Upper lobe of left lung (tissue), 6 donors: ENCODE measurements at regions not wholly inside any gene's neighbourhood (a gene's known extent, or its start where the extent isn't known, plus 50 kb on each side); places are given as distances from the start of the nearest gene placed in this dataset.

Experiments used
- ATAC-seq, 2 donors: fragments of 200-7000 bp; cut with Tn5 transposase; one replicate each; pipeline ENCODE4 v1.9.1; 2022; ENCODE audit warnings: mild to moderate bottlenecking in 2 of 2, moderate library complexity in 2 of 2; ENCODE audit not compliant: low FRiP score in 2 of 2
- DNase-seq, 2 donors: peaks; one replicate each; pipeline ENCODE4 v3.0.0-alpha.2; 2019 to 2020
- H3K27ac ChIP-seq, 4 donors: fragments of 200-600 bp; sonication (generic); one replicate each; pipeline ENCODE4 v1.5.1; 2016 to 2019
- H3K27me3 ChIP-seq, 4 donors: fragments of 200-600 bp; sonication (generic); one replicate each; pipeline ENCODE4 v1.5.1; 2017 to 2019
- H3K36me3 ChIP-seq, 4 donors: fragments of 200-600 bp; sonication (generic); one replicate each; pipeline ENCODE4 v1.5.1; 2016 to 2019
- H3K4me1 ChIP-seq, 4 donors: fragments of 200-600 bp; sonication (generic); one replicate each; pipeline ENCODE4 v1.5.1; 2018 to 2019
- H3K4me3 ChIP-seq, 4 donors: fragments of 200-600 bp; sonication (generic); one replicate each; pipeline ENCODE4 v1.5.1; 2017 to 2019; ENCODE audit warnings: mild to moderate bottlenecking in 2 of 4, moderate library complexity in 1 of 4
- H3K9me3 ChIP-seq, 4 donors: fragments of 200-600 bp; sonication (generic); one replicate each; pipeline ENCODE4 v1.5.1; 2018 to 2019
- EP300 ChIP-seq, 4 donors: sonication (generic); formaldehyde crosslinking; IDR thresholded peaks; one replicate each; pipeline ENCODE4 v1.5.1; 2017; ENCODE audit warnings: antibody characterized with exemption in 4 of 4, control low read depth in 2 of 4
- POLR2A ChIP-seq, 4 donors: fragments of 450-650 bp; IDR thresholded peaks; one replicate each; pipeline ENCODE4 v1.5.1; 2016 to 2017; ENCODE audit warnings: antibody characterized with exemption in 4 of 4, mild to moderate bottlenecking in 2 of 4
- POLR2AphosphoS5 ChIP-seq, 2 donors: sonication (generic); formaldehyde crosslinking; IDR thresholded peaks; one replicate each; pipeline ENCODE4 v1.5.1; 2017; ENCODE audit warnings: antibody characterized with exemption in 2 of 2
- WGBS, 2 donors: methylation state at CpG; one replicate each; pipeline ENCODE4 v1.1.5; 2017 to 2018; 5-methylcytosine and 5-hydroxymethylcytosine counted together
- TF ChIP-seq, protein P1 (sequence below), 6 experiments: fragments of 450-650 bp in 4 of 6; fragments of 200-600 bp in 2 of 6; sonication (generic) in 2 of 6; IDR thresholded peaks; one replicate each; pipeline ENCODE4 v1.5.1; 2016 to 2019; ENCODE audit warnings: antibody characterized with exemption in 6 of 6
- donor health status: DM: no; HTN: no; CAD: no; lungs with moderate emphysema.
- donor health status: DM: no; HTN: yes; CAD: no; lungs with severe emphysema.

DNA sequence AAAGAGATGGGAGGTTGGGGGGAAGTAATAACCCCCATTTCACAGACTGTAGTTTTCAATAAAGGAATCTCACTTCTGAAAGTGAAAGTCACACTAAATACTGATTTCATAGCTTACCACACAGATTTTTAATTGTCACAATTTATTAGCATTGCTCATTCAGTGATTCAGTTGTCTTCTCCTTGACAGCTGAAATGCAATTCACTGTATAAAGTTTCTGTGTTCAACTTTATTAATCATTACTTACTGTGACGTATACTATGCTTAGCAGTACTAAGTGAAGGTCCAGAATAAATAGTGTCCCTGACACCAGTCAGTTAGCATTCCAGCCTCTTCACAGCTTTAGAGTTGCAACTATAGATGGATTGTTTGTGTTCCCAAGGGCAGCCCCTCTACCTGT is 324.1 kb upstream of the CRIM1 start:
- no peak overlapping the region for H3K27ac ChIP-seq
- no peak for TF ChIP-seq EP300 (IDR thresholded peaks at IDR 0.05)
- TF ChIP-seq POLR2A (IDR thresholded peaks at IDR 0.05): no peak
- TF ChIP-seq, protein P1, sequence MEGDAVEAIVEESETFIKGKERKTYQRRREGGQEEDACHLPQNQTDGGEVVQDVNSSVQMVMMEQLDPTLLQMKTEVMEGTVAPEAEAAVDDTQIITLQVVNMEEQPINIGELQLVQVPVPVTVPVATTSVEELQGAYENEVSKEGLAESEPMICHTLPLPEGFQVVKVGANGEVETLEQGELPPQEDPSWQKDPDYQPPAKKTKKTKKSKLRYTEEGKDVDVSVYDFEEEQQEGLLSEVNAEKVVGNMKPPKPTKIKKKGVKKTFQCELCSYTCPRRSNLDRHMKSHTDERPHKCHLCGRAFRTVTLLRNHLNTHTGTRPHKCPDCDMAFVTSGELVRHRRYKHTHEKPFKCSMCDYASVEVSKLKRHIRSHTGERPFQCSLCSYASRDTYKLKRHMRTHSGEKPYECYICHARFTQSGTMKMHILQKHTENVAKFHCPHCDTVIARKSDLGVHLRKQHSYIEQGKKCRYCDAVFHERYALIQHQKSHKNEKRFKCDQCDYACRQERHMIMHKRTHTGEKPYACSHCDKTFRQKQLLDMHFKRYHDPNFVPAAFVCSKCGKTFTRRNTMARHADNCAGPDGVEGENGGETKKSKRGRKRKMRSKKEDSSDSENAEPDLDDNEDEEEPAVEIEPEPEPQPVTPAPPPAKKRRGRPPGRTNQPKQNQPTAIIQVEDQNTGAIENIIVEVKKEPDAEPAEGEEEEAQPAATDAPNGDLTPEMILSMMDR (IDR thresholded peaks at IDR 0.05): no peak
- no peak for TF ChIP-seq POLR2AphosphoS5 (IDR thresholded peaks at IDR 0.05)
- H3K4me1 ChIP-seq: no peaks in the 10 kb centered on the region
- no peaks in the 10 kb centered on the region for H3K36me3 ChIP-seq
- DNase-seq (no peak), ATAC-seq (no peak)
- no peak overlapping the region for H3K4me3 ChIP-seq
- H3K27me3 ChIP-seq: no peaks in the 10 kb centered on the region
- 67 to 82% methylated on average over 1 of the region's 1 CpG for WGBS, 2 donors
- no peaks in the 10 kb centered on the region for H3K9me3 ChIP-seq

DNA sequence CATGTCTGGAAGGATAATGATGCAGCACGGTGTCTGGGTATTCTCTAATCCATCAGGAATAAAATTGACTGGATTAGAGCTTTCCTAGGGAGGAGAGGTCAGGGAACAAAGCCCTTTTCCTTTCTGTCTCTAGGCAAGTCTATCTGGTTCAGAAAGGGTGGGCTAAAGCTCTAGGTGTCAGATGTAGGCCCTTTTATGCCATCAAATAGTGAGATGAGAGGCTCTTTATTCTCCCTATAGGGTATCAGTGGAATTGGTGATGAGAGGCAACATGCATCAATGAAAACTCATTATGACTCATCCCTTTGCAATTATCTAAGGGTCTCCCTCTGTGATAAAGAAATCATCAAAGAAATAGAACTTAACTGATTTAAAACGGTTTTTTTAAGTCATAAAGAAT is 328.0 kb upstream of the CRIM1 start:
- TF ChIP-seq EP300 (IDR thresholded peaks at IDR 0.05): no peak
- no peak for TF ChIP-seq POLR2AphosphoS5 (IDR thresholded peaks at IDR 0.05)
- TF ChIP-seq, protein P1 (IDR thresholded peaks at IDR 0.05): no peak
- no peak for TF ChIP-seq POLR2A (IDR thresholded peaks at IDR 0.05)
- Histone ChIP-seq H3K9me3 (no peaks in the 10 kb centered on the region), H3K27ac (no peak overlapping the region), H3K36me3 (no peaks in the 10 kb centered on the region), H3K4me1 (no peaks in the 10 kb centered on the region), H3K27me3 (no peaks in the 10 kb centered on the region), H3K4me3 (no peak overlapping the region)
- DNase-seq (no peak), ATAC-seq (no peak)
- 80 to 81% methylated on average over 2 of the region's 2 CpGs for WGBS, 2 donors

DNA sequence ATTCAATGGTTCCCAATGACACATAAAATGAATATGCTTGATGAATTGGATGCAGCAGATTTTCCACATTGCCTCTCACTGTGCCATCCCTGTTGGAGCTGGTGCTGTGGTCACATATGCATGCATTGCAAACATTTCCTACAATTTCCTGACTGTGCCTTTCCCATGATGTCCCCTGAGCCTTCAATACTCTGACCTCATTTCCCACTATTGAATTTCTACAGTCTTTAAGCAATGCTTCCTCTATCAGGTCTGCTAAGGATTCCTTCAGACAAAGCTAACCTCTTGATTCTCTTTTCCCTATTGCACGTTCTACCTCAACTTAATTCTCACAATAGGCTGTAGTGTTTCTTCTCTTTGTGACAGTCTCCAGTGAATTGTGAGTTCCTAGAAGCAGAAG is 342.5 kb upstream of the CRIM1 start:
- Histone ChIP-seq H3K27ac (no peak overlapping the region), H3K36me3 (no peaks in the 10 kb centered on the region), H3K9me3 (no peaks in the 10 kb centered on the region), H3K4me3 (no peak overlapping the region), H3K27me3 (no peaks in the 10 kb centered on the region), H3K4me1 (no peaks in the 10 kb centered on the region)
- 38 to 41% methylated on average over 1 of the region's 1 CpG for WGBS, 2 donors
- DNase-seq (no peak), ATAC-seq (no peak)
- TF ChIP-seq POLR2AphosphoS5 (IDR thresholded peaks at IDR 0.05) (no peak), POLR2A (IDR thresholded peaks at IDR 0.05) (no peak), EP300 (IDR thresholded peaks at IDR 0.05) (no peak)
- TF ChIP-seq, protein P1 (IDR thresholded peaks at IDR 0.05): no peak

DNA sequence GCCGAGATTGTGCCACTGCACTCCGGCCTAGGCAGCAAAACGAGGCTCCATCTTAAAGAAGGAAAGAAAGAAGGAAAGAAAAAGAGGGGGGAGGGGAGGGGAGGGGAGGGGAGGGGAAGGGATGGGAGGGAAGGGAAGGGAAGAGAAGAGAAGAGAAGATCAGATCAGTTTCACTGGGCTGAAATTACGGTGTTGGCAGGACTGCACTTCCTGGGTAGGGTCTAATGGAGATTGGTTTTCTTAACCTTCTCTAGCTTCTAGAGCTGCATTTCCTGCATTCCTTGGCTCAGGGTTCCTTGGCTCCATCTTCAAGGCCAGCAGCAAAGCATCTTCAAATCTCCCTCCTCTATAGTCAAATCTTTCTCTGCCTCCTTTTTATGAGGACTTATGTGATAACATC is 349.1 kb upstream of the CRIM1 start:
- Histone ChIP-seq H3K9me3 (no peaks in the 10 kb centered on the region), H3K27ac (no peak overlapping the region), H3K4me3 (no peak overlapping the region), H3K27me3 (no peaks in the 10 kb centered on the region), H3K4me1 (no peaks in the 10 kb centered on the region), H3K36me3 (no peaks in the 10 kb centered on the region)
- TF ChIP-seq POLR2A (IDR thresholded peaks at IDR 0.05) (no peak), POLR2AphosphoS5 (IDR thresholded peaks at IDR 0.05) (no peak), EP300 (IDR thresholded peaks at IDR 0.05) (no peak)
- TF ChIP-seq, protein P1 (IDR thresholded peaks at IDR 0.05): no peak
- WGBS, 2 donors: 84% methylated on average over 4 of the region's 4 CpGs
- DNase-seq (no peak), ATAC-seq (no peak)

DNA sequence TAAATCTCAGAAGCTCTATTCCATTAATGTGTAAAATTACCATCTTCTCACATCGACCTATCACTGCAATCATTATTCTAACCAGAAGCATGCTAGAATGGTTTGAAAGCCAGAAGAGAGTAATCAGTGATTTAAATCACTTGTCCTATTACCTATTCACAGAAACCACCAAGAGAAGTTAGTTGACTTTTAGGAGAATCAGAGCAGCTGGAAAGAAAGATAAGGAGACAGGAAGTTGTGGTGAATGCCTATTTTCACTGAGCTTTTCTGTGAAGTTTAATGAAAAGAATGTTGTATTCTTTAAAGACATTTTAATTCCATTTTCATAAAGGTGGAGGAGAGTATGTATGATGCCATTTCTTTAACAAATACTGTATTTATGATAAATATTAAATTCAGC is 352.6 kb upstream of the CRIM1 start:
- Histone ChIP-seq H3K27me3 (no peaks in the 10 kb centered on the region), H3K27ac (no peak overlapping the region), H3K4me1 (no peaks in the 10 kb centered on the region), H3K4me3 (no peak overlapping the region), H3K36me3 (no peaks in the 10 kb centered on the region), H3K9me3 (no peaks in the 10 kb centered on the region)
- ATAC-seq (no peak), DNase-seq (no peak)
- TF ChIP-seq POLR2A (IDR thresholded peaks at IDR 0.05): no peak
- TF ChIP-seq, protein P1 (IDR thresholded peaks at IDR 0.05): no peak
- TF ChIP-seq EP300 (IDR thresholded peaks at IDR 0.05): no peak
- TF ChIP-seq POLR2AphosphoS5 (IDR thresholded peaks at IDR 0.05): no peak
- 41 to 47% methylated on average over 1 of the region's 1 CpG for WGBS, 2 donors
